Activated CD8-positive, alpha-beta T cell treated with anti-CD3 and anti-CD28 coated beads for 36 hours (primary cell): ENCODE measurements at regions not wholly inside any gene's neighbourhood (a gene's known extent, or its start where the extent isn't known, plus 50 kb on each side); places are given as distances from the start of the nearest gene placed in this dataset.

Source experiments
- ATAC-seq: fragments of 200-7000 bp; cut with Tn5 transposase; one replicate; pipeline ENCODE4 v1.10.0; 2021; ENCODE audit warnings: mild to moderate bottlenecking, moderate library complexity
- CTCF ChIA-PET: fragments of 350-600 bp; sonication (Branson Sonifier 250); formaldehyde crosslinking; loops from one replicate; lab custom pipeline; 2021; ENCODE audit warnings: antibody characterized with exemption; lab: Charles Lee
- POLR2A ChIA-PET: fragments of 350-600 bp; sonication (Branson Sonifier 250); formaldehyde crosslinking; loops from one replicate; lab custom pipeline; 2021; ENCODE audit warnings: antibody characterized with exemption; lab: Charles Lee
- DNase-seq: peaks from one replicate; pipeline ENCODE4 v3.0.0-alpha.2; 2020
- H3K27ac Mint-ChIP-seq: one replicate; pipeline ENCODE4 v1.8.0; 2021; ENCODE audit warnings: mild to moderate bottlenecking, mixed read lengths
- H3K27me3 Mint-ChIP-seq: one replicate; pipeline ENCODE4 v1.8.0; 2021; ENCODE audit warnings: mixed read lengths
- H3K36me3 Mint-ChIP-seq: one replicate; pipeline ENCODE4 v1.8.0; 2021; ENCODE audit warnings: low read depth, mixed read lengths
- H3K4me1 Mint-ChIP-seq: one replicate; pipeline ENCODE4 v1.8.0; 2021; ENCODE audit warnings: low read depth, mixed read lengths
- H3K4me3 Mint-ChIP-seq: one replicate; pipeline ENCODE4 v1.8.0; 2021; ENCODE audit warnings: mild to moderate bottlenecking, moderate library complexity, mixed read lengths
- H3K9me3 Mint-ChIP-seq: one replicate; pipeline ENCODE4 v1.8.0; 2021; ENCODE audit warnings: mixed read lengths
- CTCF ChIP-seq: fragments of 200-600 bp; IDR thresholded peaks from one replicate; pipeline ENCODE4 v1.8.0; 2022; ENCODE audit warnings: antibody characterized with exemption, mild to moderate bottlenecking
- intact Hi-C: fragments of 100-400 bp; cut with micrococcal nuclease; formaldehyde crosslinking; loops from one replicate; pipeline ENCODE4 v1.10.0; 2022

GRCh38 chrX:42684065-42684464, 93.9 kb downstream of the PPP1R2C start:
- no peak overlapping the region for H3K27ac Mint-ChIP-seq
- H3K27me3 Mint-ChIP-seq, result no peaks in the 10 kb centered on the region
- CTCF ChIA-PET, result no interaction called here
- H3K4me1 Mint-ChIP-seq, result no peaks in the 10 kb centered on the region
- no peak for TF ChIP-seq CTCF
- H3K4me3 Mint-ChIP-seq, result no peak overlapping the region
- intact Hi-C loops, result no loop called here
- POLR2A ChIA-PET, result no interaction called here
- ATAC-seq (no peak), DNase-seq (no peak)
- no peaks in the 10 kb centered on the region for H3K36me3 Mint-ChIP-seq
- no peaks in the 10 kb centered on the region for H3K9me3 Mint-ChIP-seq

- H3K9me3 Mint-ChIP-seq, result no peaks in the 10 kb centered on the region
- ATAC-seq (no peak), DNase-seq (no peak)
- no peaks in the 10 kb centered on the region for H3K36me3 Mint-ChIP-seq
- H3K4me1 Mint-ChIP-seq, result no peaks in the 10 kb centered on the region
- intact Hi-C loops, result no loop called here
- no peak overlapping the region for H3K4me3 Mint-ChIP-seq
- no peaks in the 10 kb centered on the region for H3K27me3 Mint-ChIP-seq
- no peak for TF ChIP-seq CTCF
- POLR2A ChIA-PET, result no interaction called here
- CTCF ChIA-PET, result no interaction called here
- no peak overlapping the region for H3K27ac Mint-ChIP-seq
These were observed 97.3 kb downstream of the PPP1R2C start for GRCh38 chrX:42680666-42681065.

- ChIA-PET CTCF (no interaction called here), POLR2A (no interaction called here)
- Mint-ChIP-seq H3K27ac (no peak overlapping the region), H3K9me3 (no peaks in the 10 kb centered on the region), H3K4me3 (no peak overlapping the region), H3K4me1 (no peaks in the 10 kb centered on the region), H3K36me3 (no peaks in the 10 kb centered on the region), H3K27me3 (no peaks in the 10 kb centered on the region)
- ATAC-seq, result no peak
- no peak for DNase-seq
- intact Hi-C loops, result no loop called here
- TF ChIP-seq CTCF, result no peak
These were observed 99.8 kb downstream of the PPP1R2C start for GRCh38 chrX:42678133-42678532.

- ATAC-seq, result no peak
These were observed 104.6 kb downstream of the PPP1R2C start for GRCh38 chrX:42673301-42673810.

GRCh38 chrX:42664680-42665079, 113.3 kb downstream of the PPP1R2C start:
- H3K4me1 Mint-ChIP-seq, result no peaks in the 10 kb centered on the region
- intact Hi-C loops, result no loop called here
- ATAC-seq (no peak), DNase-seq (no peak)
- peaks cover 8% of the 10 kb centered on the region for H3K9me3 Mint-ChIP-seq
- ChIA-PET POLR2A (no interaction called here), CTCF (no interaction called here)
- no peak overlapping the region for H3K4me3 Mint-ChIP-seq
- no peaks in the 10 kb centered on the region for H3K27me3 Mint-ChIP-seq
- H3K27ac Mint-ChIP-seq, result no peak overlapping the region
- TF ChIP-seq CTCF, result no peak
- H3K36me3 Mint-ChIP-seq, result no peaks in the 10 kb centered on the region

More at GRCh38 chrX:42673301-42673810, 104.6 kb downstream of the PPP1R2C start:
- Mint-ChIP-seq H3K27ac (no peak overlapping the region), H3K9me3 (peaks cover 8% of the 10 kb centered on the region), H3K4me3 (no peak overlapping the region), H3K36me3 (no peaks in the 10 kb centered on the region), H3K4me1 (no peaks in the 10 kb centered on the region), H3K27me3 (no peaks in the 10 kb centered on the region)
- POLR2A ChIA-PET, result no interaction called here
- no peak for DNase-seq
- CTCF ChIA-PET, result no interaction called here
- TF ChIP-seq CTCF, result no peak
- intact Hi-C loops, result no loop called here
